SU-DHL-6 (cell line): ENCODE measurements at regions not wholly inside any gene's neighbourhood (a gene's known extent, or its start where the extent isn't known, plus 50 kb on each side); places are given as distances from the start of the nearest gene placed in this dataset.

ENCODE experiments used
- H2AFZ ChIP-seq: fragments of 200-600 bp; sonication (generic); 2 replicates; pipeline ENCODE4 v1.6.1; 2014; ENCODE audit warnings: low read depth, mild to moderate bottlenecking, moderate library complexity, mixed read lengths, antibody characterized with exemption, low read length; ENCODE audit not compliant: severe bottlenecking
- H3F3A ChIP-seq: fragments of 200-600 bp; shearing (Covaris generic); 2 replicates; pipeline ENCODE4 v1.6.0; 2016; ENCODE audit warnings: antibody characterized with exemption, mild to moderate bottlenecking; ENCODE audit not compliant: insufficient read depth
- H3K27ac ChIP-seq: fragments of 200-600 bp; sonication (generic); 2 replicates; pipeline ENCODE4 v1.5.1; 2016; ENCODE audit warnings: low read depth, mild to moderate bottlenecking, low read length, moderate library complexity, mixed read lengths
- H3K27me3 ChIP-seq: fragments of 200-600 bp; sonication (generic), shearing (Covaris generic); 2 replicates; pipeline ENCODE4 v1.6.0; 2014; ENCODE audit warnings: mild to moderate bottlenecking, low read length
- H3K36me3 ChIP-seq: fragments of 200-600 bp; sonication (generic); 2 replicates; pipeline ENCODE4 v1.6.1; 2014; ENCODE audit warnings: mild to moderate bottlenecking, low read length, mixed read lengths
- H3K4me2 ChIP-seq: fragments of 300-600, 200-600 bp; shearing (Covaris generic), sonication (generic); 2 replicates; pipeline ENCODE4 v1.6.0; 2014; ENCODE audit warnings: low read length, low read depth, mild to moderate bottlenecking; ENCODE audit not compliant: poor library complexity, severe bottlenecking
- H3K4me3 ChIP-seq: fragments of 200-600 bp; sonication (generic); 2 replicates; pipeline ENCODE4 v1.5.1; 2014; ENCODE audit warnings: antibody characterized with exemption, low read length, mild to moderate bottlenecking, mixed read lengths; ENCODE audit not compliant: insufficient read depth, poor library complexity, severe bottlenecking
- H3K79me2 ChIP-seq: fragments of 200-600 bp; sonication (generic); 2 replicates; pipeline ENCODE4 v1.6.1; 2014; ENCODE audit warnings: mild to moderate bottlenecking, low read length, moderate library complexity; ENCODE audit not compliant: insufficient read depth
- H3K9ac ChIP-seq: fragments of 200-600 bp; sonication (generic); 2 replicates; pipeline ENCODE4 v1.7.0; 2014; ENCODE audit warnings: mild to moderate bottlenecking, low read length
- H3K9me2 ChIP-seq: fragments of 200-600 bp; sonication (generic); replicated peaks from 2 replicates; pipeline ENCODE4 v1.6.1; 2014; ENCODE audit warnings: low read length; ENCODE audit not compliant: insufficient read depth
- H3K9me3 ChIP-seq: fragments of 200-600 bp; sonication (generic); 2 replicates; pipeline ENCODE4 v1.6.1; 2014; ENCODE audit warnings: low read length, mixed read lengths; ENCODE audit not compliant: insufficient read depth
- H4K20me1 ChIP-seq: fragments of 200-600 bp; sonication (generic); 2 replicates; pipeline ENCODE4 v1.6.1; 2014; ENCODE audit warnings: low read depth, mild to moderate bottlenecking, antibody characterized with exemption, low read length, moderate library complexity, mixed read lengths
- CTCF ChIP-seq: fragments of 200-600 bp; sonication (generic); IDR thresholded peaks from one replicate; pipeline ENCODE4 v1.5.1; 2017; ENCODE audit warnings: antibody characterized with exemption, mild to moderate bottlenecking, low read length, moderate library complexity; ENCODE audit not compliant: insufficient read depth, poor library complexity, severe bottlenecking
- EZH2phosphoT487 ChIP-seq: fragments of 200-600 bp; sonication (generic), shearing (Covaris generic); conservative IDR thresholded peaks from 2 replicates; pipeline ENCODE4 v1.6.1; 2018; ENCODE audit warnings: mild to moderate bottlenecking, antibody characterized with exemption, low read length, moderate library complexity, mixed read lengths

- no peaks in the 10 kb centered on the region for H3K27me3 ChIP-seq
- no peak overlapping the region for H3K27ac ChIP-seq
- no peaks in the 10 kb centered on the region for H3K9me3 ChIP-seq
- no peaks in the 10 kb centered on the region for H3K79me2 ChIP-seq
- H3K4me2 ChIP-seq, result no peak overlapping the region
- H4K20me1 ChIP-seq, result no peaks in the 10 kb centered on the region
- no peaks in the 10 kb centered on the region for H3F3A ChIP-seq
- H3K4me3 ChIP-seq, result no peak overlapping the region
- no peak overlapping the region for H2AFZ ChIP-seq
- no peak overlapping the region for H3K9ac ChIP-seq
- H3K9me2 ChIP-seq, result no peaks in the 10 kb centered on the region
- TF ChIP-seq EZH2phosphoT487 (no peak), CTCF (no peak)
- H3K36me3 ChIP-seq, result no peaks in the 10 kb centered on the region
These were observed 122.3 kb downstream of the ZFP36L2 start for GRCh38 chr2:43104106-43104505.

- Histone ChIP-seq H3K9me2 (no peaks in the 10 kb centered on the region), H4K20me1 (no peaks in the 10 kb centered on the region), H3F3A (no peaks in the 10 kb centered on the region), H3K4me2 (no peak overlapping the region), H3K27ac (no peak overlapping the region), H3K36me3 (no peaks in the 10 kb centered on the region), H3K4me3 (no peak overlapping the region), H3K27me3 (no peaks in the 10 kb centered on the region), H2AFZ (no peak overlapping the region), H3K9me3 (no peaks in the 10 kb centered on the region), H3K9ac (no peak overlapping the region), H3K79me2 (no peaks in the 10 kb centered on the region)
- TF ChIP-seq CTCF (no peak), EZH2phosphoT487 (no peak)
These were observed 123.4 kb downstream of the ZFP36L2 start for GRCh38 chr2:43103093-43103404.

DNA sequence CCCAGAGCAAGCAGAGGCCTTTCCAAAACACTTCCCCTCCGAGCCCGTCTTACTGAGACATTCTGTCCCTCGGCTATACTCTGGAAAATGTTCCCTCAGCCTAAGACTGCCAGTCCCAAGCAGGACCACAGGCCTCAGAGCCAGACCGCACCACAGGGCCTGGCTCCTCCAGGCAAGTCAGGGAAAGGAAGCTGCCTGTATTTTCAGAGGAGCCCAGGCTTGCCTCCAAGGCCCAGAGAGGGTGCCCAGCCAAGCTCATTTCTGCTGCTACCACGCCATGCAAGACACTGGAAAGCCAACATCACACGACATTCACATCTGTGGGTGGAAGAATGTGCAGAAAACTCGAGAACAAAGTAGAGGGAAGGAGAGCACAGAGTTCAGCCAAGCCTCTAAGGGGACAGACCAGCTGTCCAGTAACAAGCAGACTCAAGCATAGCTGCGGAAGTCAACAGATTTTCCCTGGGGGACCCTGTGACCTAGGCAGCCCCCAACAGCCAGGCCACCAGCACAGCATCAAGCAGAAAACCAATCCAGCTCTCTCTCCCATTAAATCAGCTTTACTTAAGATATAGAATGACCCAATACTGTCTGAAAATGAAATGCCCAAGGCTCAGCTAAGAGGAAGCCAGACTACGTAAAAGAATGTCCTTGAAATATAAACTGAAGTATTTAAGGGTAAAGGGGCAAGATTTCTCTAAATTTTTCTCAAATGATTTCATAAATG lies 123.9 kb downstream of the ZFP36L2 start:
- TF ChIP-seq EZH2phosphoT487, result no peak
- TF ChIP-seq CTCF, result no peak
- Histone ChIP-seq H3K9ac (no peak overlapping the region), H3K27me3 (no peaks in the 10 kb centered on the region), H4K20me1 (no peaks in the 10 kb centered on the region), H3K9me2 (no peaks in the 10 kb centered on the region), H3K27ac (no peak overlapping the region), H3K4me3 (no peak overlapping the region), H3F3A (no peaks in the 10 kb centered on the region), H2AFZ (no peak overlapping the region), H3K4me2 (no peak overlapping the region), H3K79me2 (no peaks in the 10 kb centered on the region), H3K36me3 (no peaks in the 10 kb centered on the region), H3K9me3 (no peaks in the 10 kb centered on the region)

DNA sequence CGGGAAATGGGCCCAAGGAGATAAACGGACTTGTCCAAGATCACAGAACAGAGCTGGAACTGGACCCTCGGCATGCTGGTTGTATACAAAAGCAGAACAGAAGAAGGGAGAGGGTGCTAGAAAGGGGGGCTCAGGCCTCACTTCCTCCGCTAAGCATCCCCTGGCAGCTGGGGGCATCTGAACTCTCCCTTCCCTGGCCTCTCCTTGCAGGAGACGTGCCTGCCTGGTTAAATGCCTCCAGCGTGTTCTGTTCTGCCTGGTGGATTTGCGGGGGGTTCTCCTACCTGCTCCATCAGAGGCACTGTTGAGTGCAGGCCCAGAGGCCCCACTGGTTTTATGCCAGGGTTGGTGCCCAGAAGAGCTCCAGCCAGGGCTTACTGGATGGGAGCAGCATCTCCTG lies 124.7 kb downstream of the ZFP36L2 start:
- H2AFZ ChIP-seq, result no peak overlapping the region
- H3K27ac ChIP-seq, result no peak overlapping the region
- no peak overlapping the region for H3K4me2 ChIP-seq
- H3K36me3 ChIP-seq, result no peaks in the 10 kb centered on the region
- no peaks in the 10 kb centered on the region for H3K79me2 ChIP-seq
- TF ChIP-seq EZH2phosphoT487 (no peak), CTCF (no peak)
- no peaks in the 10 kb centered on the region for H3K9me2 ChIP-seq
- H3K4me3 ChIP-seq, result no peak overlapping the region
- no peak overlapping the region for H3K9ac ChIP-seq
- H3K9me3 ChIP-seq, result no peaks in the 10 kb centered on the region
- no peaks in the 10 kb centered on the region for H3F3A ChIP-seq
- no peaks in the 10 kb centered on the region for H3K27me3 ChIP-seq
- no peaks in the 10 kb centered on the region for H4K20me1 ChIP-seq
